RPMI8226 (cell line): ENCODE measurements at regions not wholly inside any gene's neighbourhood (a gene's known extent, or its start where the extent isn't known, plus 50 kb on each side); places are given as distances from the start of the nearest gene placed in this dataset.

Experiments used
- DNase-seq: peaks from one replicate; pipeline ENCODE4 v3.0.0-alpha.2; 2015

DNA sequence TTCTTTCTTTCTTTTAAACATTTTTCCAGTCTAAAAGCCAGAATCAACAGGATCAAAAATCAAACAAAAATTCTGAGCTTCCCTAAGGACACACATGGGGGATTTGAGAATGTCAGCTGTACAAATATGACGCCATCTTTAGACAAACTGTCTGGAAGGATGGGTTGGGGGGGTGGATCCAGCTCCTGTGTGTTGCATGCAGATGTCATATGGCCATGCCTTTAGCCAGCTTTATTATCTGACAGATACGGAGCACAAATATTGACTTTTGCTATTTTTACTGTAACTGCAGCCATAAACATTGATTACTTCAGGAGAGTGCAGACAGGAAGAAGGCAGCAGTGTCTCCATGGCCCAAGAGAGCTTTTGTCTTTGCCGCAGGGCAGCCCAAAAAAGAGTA lies 279.4 kb upstream of the ELAC2 start:
- no peak for DNase-seq

- DNase-seq, result no peak
Measured at GRCh38 chr17:13293421-13293820, 275.6 kb upstream of the ELAC2 start.

GRCh38 chr17:13292291-13292690 lies 274.5 kb upstream of the ELAC2 start:
- DNase-seq, result no peak

DNA sequence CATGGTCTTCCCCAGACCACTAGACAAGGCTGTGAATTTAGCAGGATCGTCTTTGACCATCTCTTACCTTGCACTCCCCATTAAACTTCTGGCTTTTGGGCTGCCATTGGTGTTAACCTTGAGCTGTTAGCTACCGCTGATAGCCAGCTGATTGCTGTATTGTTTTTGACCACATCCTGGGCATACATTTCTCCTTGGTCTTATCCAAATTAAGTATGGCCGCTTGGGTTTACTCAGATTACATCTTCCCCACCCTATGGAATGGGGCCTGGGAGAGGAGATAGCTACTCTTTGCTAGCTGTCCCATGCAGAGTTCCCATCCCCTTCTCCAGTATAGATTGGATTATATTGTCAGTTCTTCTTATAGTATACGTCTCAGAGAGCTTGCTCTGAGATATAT lies 270.4 kb upstream of the ELAC2 start:
- no peak for DNase-seq

DNA sequence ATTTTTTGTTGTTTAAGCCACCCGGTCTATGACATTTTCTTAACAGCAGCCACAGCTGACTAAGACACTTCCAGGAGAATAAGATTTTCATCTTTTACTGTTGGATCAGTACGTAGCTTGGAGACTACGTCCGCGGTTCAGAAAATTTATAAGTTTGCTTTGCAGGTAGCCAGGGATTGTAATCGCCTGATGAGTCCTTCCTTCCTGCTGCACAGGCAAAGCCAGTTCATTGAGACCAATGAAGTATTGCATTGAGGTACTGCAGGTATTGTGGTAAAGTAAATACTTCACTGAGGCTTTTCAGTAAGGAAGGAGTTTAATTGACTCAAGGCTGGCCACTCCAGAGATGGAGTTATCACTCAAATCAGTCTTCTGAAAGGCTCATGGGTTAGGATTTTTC lies 269.4 kb upstream of the ELAC2 start:
- DNase-seq, result no peak

GRCh38 chr17:13283606-13284005 lies 265.8 kb upstream of the ELAC2 start:
- DNase-seq, result no peak

- DNase-seq, result no peak
Measured at GRCh38 chr17:13281626-13282025, 263.8 kb upstream of the ELAC2 start.

GRCh38 chr17:13273806-13274205 lies 256.0 kb upstream of the ELAC2 start:
- DNase-seq, result no peak

DNA sequence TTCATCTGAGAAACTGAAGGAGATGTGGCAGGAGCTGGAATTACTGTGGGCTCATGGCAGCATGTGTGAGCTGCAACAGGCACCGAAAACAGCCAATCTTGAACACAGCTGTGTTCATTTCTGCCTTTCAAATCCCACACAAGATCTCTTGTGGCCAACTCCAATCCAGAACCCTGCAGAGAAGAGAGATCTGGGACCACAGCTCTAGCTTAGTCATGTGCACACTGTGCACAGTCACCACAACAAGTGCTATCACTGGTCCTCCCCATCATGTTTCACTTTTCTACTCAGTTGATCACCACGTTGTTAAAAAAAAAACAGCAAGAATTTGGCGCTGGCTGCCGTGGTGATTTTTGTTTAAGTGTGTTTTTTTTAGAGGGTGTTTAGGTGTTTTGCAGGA lies 254.5 kb upstream of the ELAC2 start:
- DNase-seq, result no peak

DNA sequence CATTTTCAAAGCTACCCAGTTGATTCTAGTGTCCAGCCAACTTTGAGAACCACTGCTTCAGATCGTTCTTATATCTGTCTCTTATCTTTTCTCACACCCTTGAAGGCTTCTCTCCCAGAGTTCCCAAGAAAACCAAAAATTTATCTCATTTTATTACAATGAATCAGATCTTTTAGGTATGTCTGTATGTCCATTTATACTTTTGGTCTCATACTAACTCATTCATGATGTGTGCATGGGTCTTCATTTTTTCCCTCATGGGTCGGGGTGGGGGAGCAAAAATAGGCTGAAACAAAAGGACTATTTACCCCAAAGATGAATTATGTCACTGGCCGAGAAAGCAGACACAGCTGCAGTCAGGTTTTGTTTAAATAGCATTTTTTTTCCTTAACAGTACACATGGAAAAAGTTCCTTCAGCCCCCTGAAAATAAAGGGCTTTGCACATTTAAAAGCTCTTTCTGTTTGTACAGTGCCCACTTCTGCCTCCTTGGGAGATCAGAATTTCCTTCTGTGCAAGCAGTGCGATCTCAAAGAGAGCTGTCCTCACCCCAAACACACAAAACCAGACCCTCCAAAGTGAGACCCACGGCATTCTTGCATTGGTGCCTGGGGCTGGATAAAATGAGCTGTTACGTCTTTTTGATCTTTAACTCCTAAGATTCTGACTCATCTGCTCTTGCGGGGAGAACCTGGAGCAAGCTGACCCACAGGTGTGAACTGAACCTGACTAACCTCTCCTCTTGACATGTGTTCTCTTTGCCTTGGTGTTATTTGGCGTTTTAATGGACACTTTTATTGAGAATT lies 251.2 kb upstream of the ELAC2 start:
- DNase-seq, result no peak

- no peak for DNase-seq
Measured at GRCh38 chr17:13266606-13267005, 248.8 kb upstream of the ELAC2 start.

DNA sequence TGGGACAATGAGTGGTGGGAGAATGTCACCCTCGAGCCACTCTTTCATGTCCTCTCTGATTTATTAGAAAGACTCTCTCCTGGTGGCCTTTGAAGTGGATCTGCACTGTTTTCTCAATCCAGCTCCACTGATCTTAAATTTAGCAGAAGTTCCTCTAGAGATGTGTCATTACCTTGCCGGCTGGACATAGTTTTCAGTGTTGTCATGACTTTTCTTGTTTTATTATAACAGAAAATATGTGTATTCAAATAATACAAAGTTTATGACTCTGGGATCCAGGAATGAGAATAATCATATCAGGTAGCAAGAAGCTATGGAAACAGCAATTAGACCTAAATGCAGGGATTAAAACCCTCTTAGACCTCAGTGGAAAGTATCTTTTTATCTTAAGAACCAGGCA lies 247.5 kb upstream of the ELAC2 start:
- no peak for DNase-seq

DNA sequence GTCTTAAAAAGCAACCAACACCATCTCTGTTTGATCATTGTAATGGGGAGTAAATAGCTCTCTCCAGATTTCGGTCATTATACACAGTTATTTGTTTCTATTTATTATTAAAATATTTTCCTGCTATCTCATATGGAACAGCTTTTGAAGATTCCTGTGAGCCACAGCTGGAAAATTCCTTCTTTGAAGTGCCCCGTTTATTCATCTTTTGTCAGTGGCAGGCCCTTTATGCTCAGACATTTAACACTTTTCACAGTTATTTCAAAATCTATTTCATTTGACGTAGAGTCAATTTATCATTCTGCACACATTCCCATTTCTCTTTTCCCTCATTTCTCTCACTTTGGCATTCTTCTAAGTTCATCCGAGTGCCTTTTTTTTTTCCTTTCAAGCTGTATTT lies 245.9 kb upstream of the ELAC2 start:
- no peak for DNase-seq

DNA sequence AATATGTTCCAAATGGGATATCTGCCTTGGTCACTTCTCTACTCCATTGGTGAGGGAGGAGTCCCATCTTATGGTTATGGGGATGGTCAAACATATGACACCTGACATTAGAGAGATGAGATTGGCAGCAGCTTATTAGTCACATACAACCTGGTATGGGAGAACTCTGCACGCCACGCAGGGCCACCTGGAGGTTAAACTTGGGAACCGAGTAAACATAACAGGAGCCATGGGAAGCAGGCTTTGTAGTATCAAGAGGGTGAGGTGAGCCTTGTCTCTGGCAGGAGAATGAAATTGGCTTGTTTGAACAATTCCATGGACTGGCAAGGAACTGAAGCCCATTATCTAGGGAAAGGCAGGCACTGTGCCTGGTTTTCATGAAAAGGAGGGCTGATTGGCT lies 238.7 kb upstream of the ELAC2 start:
- DNase-seq, result no peak

- no peak for DNase-seq
Measured at GRCh38 chr17:13253733-13254410, 236.0 kb upstream of the ELAC2 start.

GRCh38 chr17:13244513-13244912 lies 226.7 kb upstream of the ELAC2 start:
- no peak for DNase-seq

DNA sequence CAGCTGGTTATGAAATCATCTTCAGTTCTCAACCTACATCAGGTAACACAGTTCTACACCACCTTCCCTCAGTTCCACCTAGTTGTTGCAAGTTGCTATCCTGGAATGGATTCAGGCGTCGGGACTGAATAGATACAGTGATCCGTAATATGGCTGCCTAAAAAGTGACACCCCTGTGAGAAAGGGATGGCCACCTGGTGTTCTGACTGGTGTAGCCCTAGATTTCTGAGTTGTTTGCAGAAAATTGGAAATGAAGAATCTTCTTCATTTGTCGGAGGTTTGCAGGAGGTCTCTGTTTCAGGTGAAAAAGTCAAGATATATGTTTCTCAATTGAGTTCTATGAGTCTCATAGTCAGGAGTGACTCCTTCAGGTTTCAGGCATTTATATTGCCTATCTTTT lies 225.8 kb upstream of the ELAC2 start:
- no peak for DNase-seq

- no peak for DNase-seq
Measured at GRCh38 chr17:13240851-13241250, 223.0 kb upstream of the ELAC2 start.

DNA sequence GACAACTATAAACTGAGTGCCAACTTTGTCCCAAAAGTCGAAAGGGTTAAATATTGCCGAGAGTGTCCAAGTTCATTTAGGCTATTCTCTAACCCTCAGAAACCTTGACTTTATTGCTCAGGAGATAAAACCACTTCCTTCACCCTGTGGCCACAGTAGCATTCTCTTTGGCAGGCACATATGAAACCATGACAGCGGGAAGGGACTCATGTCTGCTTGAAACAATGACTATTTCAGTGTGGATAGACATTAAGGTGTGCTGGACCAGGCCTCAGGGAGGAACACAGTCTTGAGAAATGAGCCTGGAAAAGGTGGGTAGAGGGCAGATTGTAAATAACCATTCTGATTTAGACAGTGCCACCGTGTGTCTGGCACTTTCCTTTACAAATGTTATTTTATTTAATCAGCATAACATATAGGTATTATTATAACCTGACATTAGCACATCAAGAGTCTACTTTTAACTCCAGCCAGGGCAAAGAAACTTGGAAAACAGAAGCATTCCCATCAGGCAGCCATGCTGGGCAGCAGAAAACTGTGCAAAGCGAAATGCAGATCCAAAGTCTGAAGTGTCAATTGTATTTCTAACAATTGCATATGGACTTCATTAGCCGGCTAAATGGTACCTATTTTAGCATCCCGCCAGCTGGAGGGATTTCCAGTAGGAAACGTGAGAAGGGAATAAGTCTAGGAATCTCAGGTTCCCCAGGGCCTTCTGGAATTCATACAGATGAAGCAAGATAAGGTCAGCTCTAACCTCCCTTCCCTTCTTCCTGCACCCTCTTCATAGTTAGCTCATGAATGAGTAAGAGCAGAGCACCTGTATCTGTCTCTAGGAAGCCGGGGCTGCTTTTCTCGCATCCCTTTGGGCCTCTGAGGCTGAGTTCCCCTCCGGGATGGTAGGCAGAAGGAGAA lies 212.8 kb upstream of the ELAC2 start:
- no peak for DNase-seq

DNA sequence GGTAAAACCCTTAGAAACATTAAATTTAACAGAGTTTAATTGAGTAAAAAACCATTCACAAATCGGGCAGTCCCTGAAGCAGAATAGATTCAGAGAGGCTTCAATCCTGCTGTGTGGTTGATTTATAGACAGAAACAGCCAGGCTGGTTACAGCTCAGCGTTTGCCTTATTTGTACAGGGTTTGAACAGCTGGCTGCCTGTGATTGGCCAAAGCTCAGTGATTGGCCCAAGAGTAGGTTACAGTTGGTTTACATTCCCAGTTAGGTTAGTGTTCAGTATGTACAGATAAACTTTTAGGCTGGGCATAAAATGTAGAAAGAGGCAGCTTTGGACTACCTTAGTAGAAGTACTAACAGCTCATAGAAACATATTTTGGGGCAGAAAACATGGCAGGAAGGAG lies 210.4 kb upstream of the ELAC2 start:
- DNase-seq, result no peak

DNA sequence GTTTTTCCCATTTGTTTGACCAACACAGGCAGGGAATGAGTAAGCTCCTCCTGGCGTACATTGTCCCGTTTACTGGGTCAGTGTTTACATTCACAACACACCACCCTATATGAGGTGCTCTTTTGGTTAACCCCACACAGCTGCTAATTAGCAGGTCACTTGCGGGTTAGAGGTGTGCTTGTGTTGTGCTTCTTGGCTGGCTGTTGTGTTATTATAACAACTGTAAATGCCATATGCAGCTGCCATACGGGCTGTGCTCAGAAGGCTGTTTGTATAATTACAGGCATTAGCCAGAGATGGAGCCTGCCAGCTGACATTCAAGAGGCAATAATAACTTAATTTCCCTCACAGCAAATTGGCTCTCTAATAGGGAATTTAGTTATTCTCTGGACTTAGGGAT lies 205.1 kb upstream of the ELAC2 start:
- DNase-seq, result no peak

GRCh38 chr17:13212860-13213259 lies 195.0 kb upstream of the ELAC2 start:
- no peak for DNase-seq

GRCh38 chr17:13209081-13209480 lies 191.3 kb upstream of the ELAC2 start:
- DNase-seq, result no peak
